ENCODE measurements at regions not wholly inside any gene's neighbourhood (a gene's known extent, or its start where the extent isn't known, plus 50 kb on each side); places are given as distances from the start of the nearest gene placed in this dataset.

DNA sequence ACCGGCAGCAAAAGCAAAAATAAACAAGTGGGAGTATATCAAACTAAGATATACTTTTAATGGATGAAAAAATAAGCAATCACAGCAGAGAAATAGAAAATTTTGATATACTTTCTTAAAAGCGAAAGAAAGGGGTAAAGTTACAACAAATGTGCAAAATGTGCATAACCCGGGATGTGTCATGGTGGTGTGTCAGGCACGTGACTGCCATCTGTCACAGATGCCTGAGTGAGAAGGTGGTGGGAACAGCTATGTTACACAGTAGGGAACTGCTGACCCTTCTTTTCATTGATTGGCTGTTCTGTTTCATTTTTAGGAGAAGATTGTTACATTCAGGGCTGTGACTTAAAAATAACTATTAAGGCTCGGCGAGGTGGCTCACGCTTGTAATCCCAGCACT lies 168.1 kb upstream of the PELI2 start:
- no peak for TF ChIP-seq POLR2A (IDR thresholded peaks at IDR 0.05)
- TF ChIP-seq, protein P1, sequence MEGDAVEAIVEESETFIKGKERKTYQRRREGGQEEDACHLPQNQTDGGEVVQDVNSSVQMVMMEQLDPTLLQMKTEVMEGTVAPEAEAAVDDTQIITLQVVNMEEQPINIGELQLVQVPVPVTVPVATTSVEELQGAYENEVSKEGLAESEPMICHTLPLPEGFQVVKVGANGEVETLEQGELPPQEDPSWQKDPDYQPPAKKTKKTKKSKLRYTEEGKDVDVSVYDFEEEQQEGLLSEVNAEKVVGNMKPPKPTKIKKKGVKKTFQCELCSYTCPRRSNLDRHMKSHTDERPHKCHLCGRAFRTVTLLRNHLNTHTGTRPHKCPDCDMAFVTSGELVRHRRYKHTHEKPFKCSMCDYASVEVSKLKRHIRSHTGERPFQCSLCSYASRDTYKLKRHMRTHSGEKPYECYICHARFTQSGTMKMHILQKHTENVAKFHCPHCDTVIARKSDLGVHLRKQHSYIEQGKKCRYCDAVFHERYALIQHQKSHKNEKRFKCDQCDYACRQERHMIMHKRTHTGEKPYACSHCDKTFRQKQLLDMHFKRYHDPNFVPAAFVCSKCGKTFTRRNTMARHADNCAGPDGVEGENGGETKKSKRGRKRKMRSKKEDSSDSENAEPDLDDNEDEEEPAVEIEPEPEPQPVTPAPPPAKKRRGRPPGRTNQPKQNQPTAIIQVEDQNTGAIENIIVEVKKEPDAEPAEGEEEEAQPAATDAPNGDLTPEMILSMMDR (IDR thresholded peaks at IDR 0.05) = no peak
- intact Hi-C loops (cut with DNase I; ENCODE audit: low total_unique reads) = no loop called here
- H3K9me3 ChIP-seq = no peaks in the 10 kb centered on the region
- H3K27me3 ChIP-seq = no peaks in the 10 kb centered on the region
- no peak overlapping the region for H3K4me3 ChIP-seq
- no peaks in the 10 kb centered on the region for H3K36me3 ChIP-seq
- H3K27ac ChIP-seq = no peak overlapping the region
- no peaks in the 10 kb centered on the region for H3K4me1 ChIP-seq
- DNase-seq = no peak

DNA sequence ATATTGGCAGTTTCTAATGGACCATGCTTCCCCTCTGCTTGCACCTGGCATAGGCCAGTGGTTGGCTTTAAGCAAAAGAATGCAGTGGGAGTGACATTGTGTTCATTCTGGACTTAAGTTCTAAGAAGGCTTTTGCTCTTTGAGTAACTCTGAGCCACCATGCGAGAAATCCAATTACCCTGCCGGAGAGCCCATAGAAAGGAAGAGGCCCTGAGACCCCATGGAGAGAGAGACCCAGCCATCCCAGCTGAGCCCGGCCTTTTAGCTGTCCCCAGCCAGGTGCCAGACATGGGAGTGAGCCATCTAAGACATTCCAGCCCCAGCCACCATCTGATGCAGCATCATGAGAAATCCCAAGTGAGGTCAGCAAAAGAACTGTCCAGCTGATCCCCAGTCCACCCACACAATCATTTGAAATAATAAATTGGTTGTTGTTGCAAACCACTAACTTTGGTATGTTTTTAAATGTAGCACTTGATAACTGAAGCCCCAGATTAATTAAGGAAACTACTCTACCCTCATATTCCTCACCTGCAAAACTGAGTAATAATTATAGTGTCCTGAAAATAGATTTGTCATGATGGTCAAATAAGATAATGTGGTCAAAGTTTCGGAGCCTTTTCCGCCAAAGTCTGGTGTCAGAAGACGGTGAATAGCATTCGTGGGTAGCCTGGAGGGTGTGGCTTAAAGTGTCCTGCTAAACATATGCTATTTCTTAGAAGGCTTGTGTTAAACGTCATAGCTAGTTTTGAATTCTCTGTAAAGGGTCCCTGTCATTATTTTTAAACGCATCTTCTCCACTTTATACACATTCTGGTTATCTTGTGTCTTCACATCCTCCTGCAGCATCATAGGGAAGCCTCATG lies 166.6 kb upstream of the PELI2 start:
- no peak overlapping the region for H3K4me3 ChIP-seq
- no peak overlapping the region for H3K27ac ChIP-seq
- H3K4me1 ChIP-seq = no peaks in the 10 kb centered on the region
- TF ChIP-seq, protein P1 (IDR thresholded peaks at IDR 0.05) = no peak
- no peak for TF ChIP-seq POLR2A (IDR thresholded peaks at IDR 0.05)
- H3K36me3 ChIP-seq = no peaks in the 10 kb centered on the region
- DNase-seq = no peak
- no peaks in the 10 kb centered on the region for H3K9me3 ChIP-seq
- intact Hi-C loops (cut with DNase I; ENCODE audit: low total_unique reads) = no loop called here
- no peaks in the 10 kb centered on the region for H3K27me3 ChIP-seq

DNA sequence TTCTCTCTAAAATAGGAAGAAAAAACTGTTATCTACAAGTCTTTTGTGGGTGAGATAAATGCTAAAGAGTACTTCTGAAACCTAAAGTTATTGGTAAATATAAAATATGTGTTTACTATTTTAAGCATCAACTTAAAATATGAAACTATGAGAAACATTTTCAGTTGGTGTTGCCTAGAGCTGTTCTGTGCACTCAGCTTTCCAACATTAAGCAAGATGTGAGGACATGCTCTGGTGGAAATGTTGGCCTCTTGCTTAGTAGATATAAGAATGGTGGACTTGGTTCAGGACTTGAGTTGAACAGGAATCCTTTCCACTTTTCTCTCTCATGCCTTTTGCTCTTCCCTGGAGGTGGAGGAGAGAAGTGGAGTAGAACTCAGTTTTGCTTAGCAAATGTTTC lies 164.1 kb upstream of the PELI2 start:
- Histone ChIP-seq H3K27ac (no peak overlapping the region), H3K36me3 (no peaks in the 10 kb centered on the region), H3K4me1 (no peaks in the 10 kb centered on the region), H3K27me3 (no peaks in the 10 kb centered on the region), H3K9me3 (no peaks in the 10 kb centered on the region), H3K4me3 (no peak overlapping the region)
- TF ChIP-seq POLR2A (IDR thresholded peaks at IDR 0.05) = no peak
- TF ChIP-seq, protein P1 (IDR thresholded peaks at IDR 0.05) = no peak
- intact Hi-C loops (cut with DNase I; ENCODE audit: low total_unique reads) = no loop called here
- no peak for DNase-seq

DNA sequence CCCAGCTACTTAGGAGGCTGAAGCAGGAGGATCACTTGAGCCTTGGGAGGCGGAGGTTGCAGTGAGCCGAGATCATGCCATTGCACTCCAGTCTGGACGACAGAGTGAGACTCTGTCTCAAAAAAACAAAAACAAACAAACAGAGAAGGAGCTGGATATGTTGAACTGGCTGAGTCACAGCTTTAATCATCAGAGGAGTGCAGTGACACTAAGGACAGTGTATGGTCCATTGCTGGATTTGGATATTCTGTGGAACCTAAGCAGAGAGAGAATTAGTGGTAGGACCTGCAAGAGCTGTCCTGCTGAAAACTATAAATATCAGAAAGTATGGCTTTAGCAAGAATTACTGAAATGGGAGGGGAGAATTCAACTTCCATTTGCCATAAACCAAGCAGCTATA lies 163.0 kb upstream of the PELI2 start:
- Histone ChIP-seq H3K9me3 (no peaks in the 10 kb centered on the region), H3K36me3 (no peaks in the 10 kb centered on the region), H3K4me1 (no peaks in the 10 kb centered on the region), H3K27ac (no peak overlapping the region), H3K4me3 (no peak overlapping the region), H3K27me3 (no peaks in the 10 kb centered on the region)
- DNase-seq = no peak
- intact Hi-C loops (cut with DNase I; ENCODE audit: low total_unique reads) = no loop called here
- no peak for TF ChIP-seq POLR2A (IDR thresholded peaks at IDR 0.05)
- TF ChIP-seq, protein P1 (IDR thresholded peaks at IDR 0.05) = no peak

DNA sequence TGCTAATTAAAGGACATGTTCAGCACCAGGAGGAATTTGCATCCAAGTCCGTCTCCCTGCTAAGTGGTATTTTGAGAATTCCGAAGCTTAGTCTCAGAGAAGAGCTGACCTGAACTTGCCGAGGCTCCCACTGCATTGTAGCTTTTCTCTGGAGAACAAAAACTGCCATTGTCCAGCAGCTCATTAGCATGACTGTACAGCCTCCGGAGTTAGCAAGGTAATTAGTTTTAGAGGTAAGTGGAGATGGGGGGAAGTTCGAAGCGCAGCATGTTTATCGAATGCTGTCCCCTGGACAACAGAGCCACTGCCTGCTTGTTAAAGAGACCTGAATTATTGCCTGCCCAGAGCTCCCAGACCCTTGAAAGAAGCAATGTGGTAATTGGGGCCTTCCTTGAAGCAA lies 160.3 kb upstream of the PELI2 start:
- Histone ChIP-seq H3K27me3 (no peaks in the 10 kb centered on the region), H3K9me3 (no peaks in the 10 kb centered on the region), H3K27ac (no peak overlapping the region), H3K4me3 (no peak overlapping the region), H3K36me3 (no peaks in the 10 kb centered on the region), H3K4me1 (no peaks in the 10 kb centered on the region)
- intact Hi-C loops (cut with DNase I; ENCODE audit: low total_unique reads) = no loop called here
- no peak for DNase-seq
- TF ChIP-seq POLR2A (IDR thresholded peaks at IDR 0.05) = no peak
- TF ChIP-seq, protein P1 (IDR thresholded peaks at IDR 0.05) = no peak

All from uterus (tissue), 3 donors.